AG04450 (cell line): ENCODE measurements at regions not wholly inside any gene's neighbourhood (a gene's known extent, or its start where the extent isn't known, plus 50 kb on each side); places are given as distances from the start of the nearest gene placed in this dataset.
A peak's percentile ranks its signal among the peaks of the same experiment; 100 is the strongest.

Experiments used
- CTCF ChIA-PET: fragments of 300-600, 350-600 bp; formaldehyde crosslinking; extraction: SDS; loops from one replicate; lab custom pipeline; 2022; ENCODE audit warnings: antibody characterized with exemption, inconsistent platforms; lab: Charles Lee
- POLR2A ChIA-PET: fragments of 350-600 bp; formaldehyde crosslinking; extraction: SDS; loops from one replicate; lab custom pipeline; 2021; ENCODE audit warnings: antibody characterized with exemption, inconsistent platforms; lab: Yijun Ruan, JAX
- DNase-seq: peaks from one replicate; pipeline ENCODE4 v3.0.0-alpha.2; 2011; ENCODE audit warnings: low read depth, low spot score
- H3K27ac ChIP-seq: one replicate; pipeline ENCODE4 v1.5.1; 2012; ENCODE audit warnings: low read depth, low read length, control low read depth
- H3K27me3 ChIP-seq: one replicate; pipeline ENCODE4 v1.6.0; 2012; ENCODE audit warnings: low read length; ENCODE audit not compliant: control insufficient read depth, insufficient read depth
- H3K4me3 ChIP-seq: 2 replicates; pipeline ENCODE4 v1.5.1; 2011; ENCODE audit warnings: mild to moderate bottlenecking, low read depth, low read length, control low read depth
- H3K9me3 ChIP-seq: 2 replicates; pipeline ENCODE4 v1.5.1; 2012; ENCODE audit warnings: low read length; ENCODE audit not compliant: control insufficient read depth, insufficient read depth
- TF ChIP-seq, protein P1 (sequence below): IDR thresholded peaks from 2 replicates; pipeline ENCODE4 v1.5.1; 2011; ENCODE audit warnings: low read depth, low read length, control low read depth, inconsistent platforms

DNA sequence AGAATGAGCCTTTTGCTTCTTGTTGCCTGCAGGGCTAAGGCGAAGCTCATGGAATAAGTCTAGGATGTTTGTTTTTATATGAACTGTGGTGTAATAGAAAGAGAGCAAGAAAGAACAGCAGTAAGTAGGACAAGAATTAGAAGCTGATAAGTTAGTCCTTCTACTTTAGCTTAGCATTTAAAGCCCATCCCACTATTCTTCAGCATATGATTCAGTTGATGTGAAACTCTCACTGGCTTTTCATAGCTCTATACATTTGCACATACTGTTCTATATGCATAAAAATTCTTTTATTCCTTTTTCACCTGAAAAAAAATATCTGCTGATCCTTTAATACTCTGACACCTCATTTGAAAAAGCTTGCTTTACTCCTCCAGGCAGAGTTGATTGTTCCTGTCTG is 712.0 kb downstream of the USP25 start:
- no peaks in the 10 kb centered on the region for H3K9me3 ChIP-seq
- no peak overlapping the region for H3K4me3 ChIP-seq
- H3K27me3 ChIP-seq: no peaks in the 10 kb centered on the region
- POLR2A ChIA-PET: interaction anchor here (0.6 to 0.7 kb wide), 2 partner anchors 26 to 387 kb away, joined by 3 to 6 read pairs; no protein-coding TSS in a partner anchor
- TF ChIP-seq, protein P1, sequence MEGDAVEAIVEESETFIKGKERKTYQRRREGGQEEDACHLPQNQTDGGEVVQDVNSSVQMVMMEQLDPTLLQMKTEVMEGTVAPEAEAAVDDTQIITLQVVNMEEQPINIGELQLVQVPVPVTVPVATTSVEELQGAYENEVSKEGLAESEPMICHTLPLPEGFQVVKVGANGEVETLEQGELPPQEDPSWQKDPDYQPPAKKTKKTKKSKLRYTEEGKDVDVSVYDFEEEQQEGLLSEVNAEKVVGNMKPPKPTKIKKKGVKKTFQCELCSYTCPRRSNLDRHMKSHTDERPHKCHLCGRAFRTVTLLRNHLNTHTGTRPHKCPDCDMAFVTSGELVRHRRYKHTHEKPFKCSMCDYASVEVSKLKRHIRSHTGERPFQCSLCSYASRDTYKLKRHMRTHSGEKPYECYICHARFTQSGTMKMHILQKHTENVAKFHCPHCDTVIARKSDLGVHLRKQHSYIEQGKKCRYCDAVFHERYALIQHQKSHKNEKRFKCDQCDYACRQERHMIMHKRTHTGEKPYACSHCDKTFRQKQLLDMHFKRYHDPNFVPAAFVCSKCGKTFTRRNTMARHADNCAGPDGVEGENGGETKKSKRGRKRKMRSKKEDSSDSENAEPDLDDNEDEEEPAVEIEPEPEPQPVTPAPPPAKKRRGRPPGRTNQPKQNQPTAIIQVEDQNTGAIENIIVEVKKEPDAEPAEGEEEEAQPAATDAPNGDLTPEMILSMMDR: no peak
- CTCF ChIA-PET: interaction anchor here (0.6 to 1.4 kb wide), 2 partner anchors 12 to 360 kb away, joined by 3 to 6 read pairs; no protein-coding TSS in a partner anchor
- DNase-seq: no peak
- no peak overlapping the region for H3K27ac ChIP-seq

DNA sequence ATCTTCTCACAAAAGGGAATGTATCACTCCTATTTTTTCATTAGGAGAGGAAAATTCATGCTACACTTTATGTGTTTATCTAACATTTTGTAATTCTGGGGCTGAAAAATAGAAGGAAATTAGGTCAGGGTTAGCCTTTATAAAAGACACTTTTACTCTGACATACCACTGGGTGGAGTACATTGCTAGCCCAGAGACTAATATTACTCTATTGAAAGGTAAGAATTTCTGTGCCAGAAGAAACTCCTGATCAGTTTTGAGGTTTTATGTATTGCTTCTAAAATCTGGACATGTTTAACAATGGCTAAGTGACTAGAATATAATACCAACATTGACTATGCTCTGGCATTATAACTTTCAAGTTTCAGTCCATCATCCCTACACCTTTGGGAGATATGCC is 724.6 kb downstream of the USP25 start:
- TF ChIP-seq, protein P1: peak; percentile 38
- CTCF ChIA-PET: interaction anchor here (0.5 to 1.6 kb wide), 4 partner anchors 10 to 154 kb away, joined by 3 to 4 read pairs (median 3); no protein-coding TSS in a partner anchor
- H3K4me3 ChIP-seq: no peak overlapping the region
- no peak overlapping the region for H3K27ac ChIP-seq
- H3K9me3 ChIP-seq: no peaks in the 10 kb centered on the region
- POLR2A ChIA-PET: no interaction called here
- no peaks in the 10 kb centered on the region for H3K27me3 ChIP-seq
- DNase-seq: no peak

DNA sequence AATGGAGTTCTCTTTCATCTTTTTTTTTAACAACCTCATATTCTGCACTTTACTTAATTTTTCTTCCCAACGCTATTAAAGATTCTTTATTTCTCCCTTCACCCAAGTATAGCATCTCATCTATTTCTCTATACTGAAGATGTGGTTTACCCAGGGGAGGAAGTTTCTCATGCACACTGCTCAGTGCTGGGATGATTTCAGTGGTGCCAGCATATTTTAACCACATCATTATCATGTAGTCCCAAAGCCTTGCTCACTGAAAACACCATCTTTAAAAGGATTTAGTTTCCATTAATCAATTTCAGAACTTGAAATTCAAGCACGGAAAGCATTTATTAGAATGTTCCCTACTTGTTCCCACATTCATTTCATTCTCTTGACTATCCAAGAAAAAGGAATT is 725.7 kb downstream of the USP25 start:
- ChIA-PET POLR2A (interaction anchor here (0.6 kb wide), 1 partner anchor 73 kb away, joined by 3 read pairs; no protein-coding TSS in a partner anchor), CTCF (interaction anchor here (1.2 to 1.5 kb wide), 2 partner anchors 10 to 153 kb away, joined by 3 read pairs; no protein-coding TSS in a partner anchor)
- H3K4me3 ChIP-seq: no peak overlapping the region
- TF ChIP-seq, protein P1: no peak
- no peaks in the 10 kb centered on the region for H3K9me3 ChIP-seq
- H3K27me3 ChIP-seq: no peaks in the 10 kb centered on the region
- no peak for DNase-seq
- H3K27ac ChIP-seq: no peak overlapping the region

DNA sequence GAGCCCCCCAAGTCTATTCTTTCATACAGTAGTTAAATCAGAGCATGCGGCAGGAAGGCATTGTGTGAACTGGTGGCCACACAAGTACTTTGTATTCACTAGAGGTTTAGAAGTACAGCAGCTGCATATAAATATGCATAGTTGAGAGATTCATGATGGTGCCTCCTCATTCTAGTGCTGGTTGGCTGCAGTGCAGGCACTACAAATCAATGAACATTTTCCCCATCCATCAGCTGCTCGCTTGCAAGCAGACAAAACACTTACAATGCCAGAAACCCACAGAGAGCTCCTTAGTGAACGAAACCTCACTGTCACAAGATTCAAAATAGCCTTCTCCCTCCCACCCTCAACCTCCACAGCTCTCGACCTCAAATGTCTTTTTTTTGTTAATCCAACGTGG is 726.2 kb downstream of the USP25 start:
- TF ChIP-seq, protein P1: no peak
- Histone ChIP-seq H3K9me3 (no peaks in the 10 kb centered on the region), H3K4me3 (no peak overlapping the region), H3K27me3 (no peaks in the 10 kb centered on the region), H3K27ac (no peak overlapping the region)
- CTCF ChIA-PET: interaction anchor here (1.5 kb wide), 1 partner anchor 10 kb away, joined by 3 read pairs; no protein-coding TSS in a partner anchor
- DNase-seq: no peak
- POLR2A ChIA-PET: interaction anchor here (0.6 kb wide), 1 partner anchor 73 kb away, joined by 3 read pairs; no protein-coding TSS in a partner anchor

DNA sequence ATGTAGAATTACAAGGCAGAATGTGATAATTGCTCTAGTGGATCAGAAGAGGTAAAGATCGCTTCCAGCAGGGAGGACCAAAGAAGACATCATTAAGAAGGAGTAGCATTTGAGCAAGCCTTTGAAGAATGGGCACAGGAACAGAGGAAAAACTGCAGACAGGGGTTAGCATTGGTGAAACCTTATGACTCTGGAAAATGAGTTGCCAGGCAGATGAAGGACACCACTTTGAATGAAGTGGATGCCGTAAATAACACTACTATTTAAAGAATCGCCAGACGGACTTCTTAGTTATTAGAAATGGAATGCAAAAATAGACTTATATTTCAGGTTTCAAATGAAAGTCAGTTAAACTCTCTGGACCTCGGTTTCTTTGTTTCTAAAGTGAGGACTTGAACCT is 727.7 kb downstream of the USP25 start:
- no peaks in the 10 kb centered on the region for H3K9me3 ChIP-seq
- no peak overlapping the region for H3K4me3 ChIP-seq
- no peaks in the 10 kb centered on the region for H3K27me3 ChIP-seq
- ChIA-PET POLR2A (no interaction called here), CTCF (no interaction called here)
- TF ChIP-seq, protein P1: no peak
- no peak overlapping the region for H3K27ac ChIP-seq
- DNase-seq: no peak
